ENCODE measurements at regions not wholly inside any gene's neighbourhood (a gene's known extent, or its start where the extent isn't known, plus 50 kb on each side); places are given as distances from the start of the nearest gene placed in this dataset.

DNA sequence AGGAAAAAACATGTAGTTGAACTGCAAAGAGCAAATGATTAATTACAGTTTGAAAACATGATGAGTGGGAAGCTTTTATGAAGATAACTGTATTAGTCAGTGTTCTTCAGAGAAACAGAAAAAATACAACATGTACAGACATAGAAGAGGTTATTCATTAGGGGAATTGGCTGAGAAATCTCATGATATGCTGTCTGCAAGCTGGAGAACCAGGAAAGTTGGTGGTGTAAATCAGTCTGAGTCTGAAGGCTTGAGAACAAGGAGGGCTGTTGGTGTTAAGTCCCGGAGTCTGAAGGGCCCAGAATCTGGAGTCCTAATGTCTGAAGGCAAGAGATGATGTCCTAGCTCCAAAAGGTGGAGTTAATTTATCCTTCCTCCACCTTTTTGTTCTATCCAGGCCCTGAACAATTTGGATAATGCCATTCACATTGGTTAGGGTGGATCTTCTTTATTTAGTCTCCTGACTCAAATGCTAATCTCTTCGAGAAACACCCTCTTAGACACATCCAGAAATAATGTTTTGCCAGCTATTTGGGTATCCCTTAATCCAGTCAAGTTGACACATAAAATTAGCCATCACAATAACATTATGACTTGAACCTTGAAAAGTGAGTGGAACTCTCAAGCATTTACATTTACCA is 672.9 kb upstream of the PTBP2 start:
- in situ Hi-C loops (cut with MboI; ENCODE audit: low sequenced_read_pairs), result no loop called here

DNA sequence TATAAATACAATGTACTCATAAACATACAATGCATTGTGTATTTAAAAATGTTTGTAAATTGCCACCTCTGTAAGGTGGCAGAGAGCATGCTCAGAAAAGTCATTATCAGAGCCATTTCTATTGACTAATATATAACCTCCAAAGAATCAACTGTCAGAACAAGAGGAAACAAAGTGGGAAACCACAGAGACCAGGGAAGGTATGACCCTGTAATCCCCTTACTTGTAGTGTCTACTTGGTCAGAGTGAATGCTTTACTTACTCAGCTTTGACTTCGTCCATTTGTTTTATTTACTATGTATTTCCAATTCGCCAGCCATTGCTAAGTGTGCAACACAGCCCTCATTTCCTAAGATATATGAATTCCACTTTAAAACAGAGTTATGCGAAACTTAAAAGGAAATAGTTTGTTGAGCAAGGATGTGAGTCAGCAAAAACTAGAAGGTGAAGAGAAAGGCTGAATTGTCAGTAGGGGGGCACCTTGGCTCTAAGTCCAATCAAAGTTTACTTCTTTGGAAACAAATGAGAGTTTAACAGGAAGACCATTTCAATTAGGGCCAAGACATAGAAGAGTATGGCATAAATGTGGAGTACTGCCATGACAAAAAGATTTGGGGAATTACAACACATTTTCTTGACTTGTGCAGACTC is 671.7 kb upstream of the PTBP2 start:
- in situ Hi-C loops (cut with MboI; ENCODE audit: low sequenced_read_pairs), result no loop called here

- in situ Hi-C loops (cut with MboI; ENCODE audit: low sequenced_read_pairs), result no loop called here
Observed at GRCh38 chr1:96059276-96059675, 662.3 kb upstream of the PTBP2 start.

- in situ Hi-C loops (cut with MboI; ENCODE audit: low sequenced_read_pairs), result no loop called here
Observed at GRCh38 chr1:96059736-96060135, 661.8 kb upstream of the PTBP2 start.

- in situ Hi-C loops (cut with MboI; ENCODE audit: low sequenced_read_pairs), result no loop called here
Observed at GRCh38 chr1:96060621-96061020, 661.0 kb upstream of the PTBP2 start.

- in situ Hi-C loops (cut with MboI; ENCODE audit: low sequenced_read_pairs), result no loop called here
Observed at GRCh38 chr1:96072021-96072420, 649.6 kb upstream of the PTBP2 start.

GRCh38 chr1:96073100-96073499 is 648.5 kb upstream of the PTBP2 start:
- in situ Hi-C loops (cut with MboI; ENCODE audit: low sequenced_read_pairs), result no loop called here

GRCh38 chr1:96074422-96074821 is 647.2 kb upstream of the PTBP2 start:
- in situ Hi-C loops (cut with MboI; ENCODE audit: low sequenced_read_pairs), result no loop called here

GRCh38 chr1:96074876-96075577 is 646.6 kb upstream of the PTBP2 start:
- in situ Hi-C loops (cut with MboI; ENCODE audit: low sequenced_read_pairs), result no loop called here

DNA sequence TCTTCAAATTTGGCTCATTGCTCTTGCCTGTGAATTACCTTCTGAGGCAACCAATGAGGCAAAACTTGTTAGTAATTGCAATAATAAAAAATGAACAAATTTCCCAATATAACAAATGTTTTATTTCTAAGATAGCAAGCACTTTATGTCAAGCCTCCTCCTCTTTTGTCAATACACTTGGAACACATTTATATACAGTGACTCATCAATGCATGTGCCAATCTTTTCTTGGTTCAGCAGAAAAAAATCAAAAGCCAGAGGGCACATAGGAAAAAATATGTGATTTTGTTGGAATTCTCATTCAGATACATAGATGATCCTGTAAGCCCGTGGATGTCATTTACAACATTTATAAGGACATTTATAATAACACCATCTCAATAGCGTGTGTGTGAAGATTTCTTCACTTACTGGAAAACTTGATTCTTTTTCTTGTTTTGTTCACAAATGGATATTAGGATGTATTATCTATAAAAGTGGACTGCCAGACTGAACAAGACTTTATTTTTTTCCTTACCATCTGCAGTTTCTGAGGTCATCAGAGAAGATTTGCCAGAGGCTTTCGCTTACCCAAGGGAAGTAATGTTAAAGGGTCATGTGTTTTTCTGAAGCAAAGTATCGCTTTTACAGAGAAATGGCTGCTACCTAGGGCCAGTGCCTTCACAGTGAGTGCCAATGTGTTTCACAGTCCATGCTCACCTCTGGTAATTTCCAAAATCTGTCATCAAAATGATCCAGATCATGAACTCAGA is 645.7 kb upstream of the PTBP2 start:
- in situ Hi-C loops (cut with MboI; ENCODE audit: low sequenced_read_pairs), result no loop called here

DNA sequence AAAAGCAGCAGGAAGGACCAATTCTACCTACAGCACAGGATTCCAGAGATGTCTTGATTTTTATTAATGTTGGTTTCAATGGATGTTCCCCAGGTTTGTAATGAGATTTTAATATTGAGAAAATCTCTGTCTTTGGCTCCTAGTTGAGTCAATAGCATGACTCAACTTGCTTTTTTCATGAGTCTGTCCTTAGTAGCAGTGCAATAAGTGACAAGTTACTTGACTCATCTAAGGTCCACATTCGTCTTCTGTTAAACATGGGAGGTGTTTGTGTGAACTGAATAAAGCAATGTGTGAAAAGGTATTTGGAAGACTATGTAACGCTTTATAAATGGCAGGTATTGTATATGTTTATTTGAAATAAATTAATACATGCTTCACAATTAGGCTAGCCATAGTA is 645.0 kb upstream of the PTBP2 start:
- in situ Hi-C loops (cut with MboI; ENCODE audit: low sequenced_read_pairs), result no loop called here

- in situ Hi-C loops (cut with MboI; ENCODE audit: low sequenced_read_pairs), result no loop called here
Observed at GRCh38 chr1:96079581-96079980, 642.0 kb upstream of the PTBP2 start.

GRCh38 chr1:96080925-96081324 is 640.7 kb upstream of the PTBP2 start:
- in situ Hi-C loops (cut with MboI; ENCODE audit: low sequenced_read_pairs), result no loop called here

DNA sequence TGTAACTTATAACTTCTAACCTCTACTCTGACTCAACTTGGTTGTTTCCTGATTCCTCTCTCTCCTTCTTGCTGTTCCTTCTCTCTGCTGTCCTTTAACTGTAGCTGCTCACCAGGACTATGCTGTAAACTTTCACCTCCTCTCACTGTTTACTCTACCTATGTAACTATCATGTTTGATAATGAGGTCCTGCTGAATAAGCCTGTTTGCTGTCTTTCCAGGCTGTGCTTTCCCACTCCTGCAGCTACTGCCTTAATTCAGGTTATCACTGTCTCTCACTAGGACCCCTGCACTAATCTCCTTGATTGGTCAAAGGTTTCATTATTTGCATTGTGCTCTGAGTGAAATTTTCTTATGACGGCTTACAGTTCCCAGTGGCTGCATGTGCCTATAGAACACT is 633.9 kb upstream of the PTBP2 start:
- in situ Hi-C loops (cut with MboI; ENCODE audit: low sequenced_read_pairs), result no loop called here

DNA sequence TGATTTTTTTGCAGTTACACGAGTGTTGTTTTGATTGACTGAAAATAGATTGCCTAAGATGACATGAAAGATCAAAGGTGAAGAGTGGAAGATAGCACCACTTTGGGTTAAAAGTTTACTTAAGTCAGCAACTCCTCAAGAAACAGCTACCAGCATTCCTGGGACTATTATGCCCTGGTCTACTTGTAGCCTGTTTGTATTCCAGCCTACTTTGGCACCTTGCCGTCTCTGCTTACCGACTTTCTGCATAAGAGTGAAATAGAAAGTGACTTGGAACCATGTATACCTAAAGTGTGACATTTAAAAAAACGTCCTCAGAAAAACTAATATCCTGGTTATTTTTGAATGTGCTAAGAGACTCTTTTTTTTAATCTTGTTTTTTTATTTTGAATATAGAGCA is 631.5 kb upstream of the PTBP2 start:
- in situ Hi-C loops (cut with MboI; ENCODE audit: low sequenced_read_pairs), result no loop called here

DNA sequence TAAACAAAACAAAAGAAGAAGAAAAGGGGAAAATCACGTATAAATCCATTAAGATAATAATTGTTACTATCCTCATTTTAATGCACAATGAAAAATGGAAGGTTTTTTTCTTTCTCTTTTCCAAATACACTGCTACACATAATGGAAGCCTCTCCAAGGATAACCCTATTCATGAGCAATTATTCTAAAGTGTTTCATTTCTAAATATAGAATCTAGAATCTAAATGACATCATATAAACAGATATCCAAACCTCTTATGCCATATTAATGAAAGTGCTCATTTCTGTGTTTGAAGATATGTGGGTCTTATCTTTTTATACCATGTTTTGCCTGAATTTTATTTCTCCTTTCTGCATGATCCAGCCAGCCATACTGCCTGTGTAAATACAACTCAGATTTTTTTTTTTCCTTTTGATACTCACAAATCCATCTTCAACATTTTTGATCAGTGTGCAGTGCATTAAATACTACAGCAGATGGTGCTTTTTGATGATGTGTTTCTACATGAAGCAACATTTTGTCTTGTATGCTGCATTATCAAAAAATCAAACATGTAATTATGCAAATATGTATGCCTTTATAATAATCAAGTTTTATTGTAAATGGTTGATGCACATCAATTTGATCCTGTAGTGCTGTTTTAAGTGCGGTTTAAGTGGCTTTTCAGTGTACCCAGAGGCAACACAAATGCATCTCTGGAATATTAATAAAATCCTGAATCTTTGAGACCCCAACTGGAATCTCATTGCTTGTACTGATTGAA is 625.6 kb upstream of the PTBP2 start:
- in situ Hi-C loops (cut with MboI; ENCODE audit: low sequenced_read_pairs), result no loop called here

GRCh38 chr1:96096613-96097321 is 624.8 kb upstream of the PTBP2 start:
- in situ Hi-C loops (cut with MboI; ENCODE audit: low sequenced_read_pairs), result no loop called here

GRCh38 chr1:96104506-96104905 is 617.1 kb upstream of the PTBP2 start:
- in situ Hi-C loops (cut with MboI; ENCODE audit: low sequenced_read_pairs), result no loop called here

- in situ Hi-C loops (cut with MboI; ENCODE audit: low sequenced_read_pairs), result no loop called here
Observed at GRCh38 chr1:96104906-96105305, 616.7 kb upstream of the PTBP2 start.

- in situ Hi-C loops (cut with MboI; ENCODE audit: low sequenced_read_pairs), result no loop called here
Observed at GRCh38 chr1:96116731-96117130, 604.9 kb upstream of the PTBP2 start.
